Lower leg skin (tissue), 4 donors: ENCODE measurements at regions not wholly inside any gene's neighbourhood (a gene's known extent, or its start where the extent isn't known, plus 50 kb on each side); places are given as distances from the start of the nearest gene placed in this dataset.

Experiments
- DNase-seq, 2 donors: peaks; one replicate each; pipeline ENCODE4 v3.0.0-alpha.2; 2019; ENCODE audit warnings: low spot score in 2 of 2
- H3K4me3 ChIP-seq: fragments of 200-600 bp; sonication (generic); 2 replicates; pipeline ENCODE4 v1.5.1; 2017; ENCODE audit warnings: mild to moderate bottlenecking, low read depth; ENCODE audit not compliant: poor library complexity, severe bottlenecking
- CTCF ChIP-seq, 3 donors: fragments of 450-650 bp; IDR thresholded peaks; one replicate each; pipeline ENCODE4 v1.5.1; 2016; ENCODE audit warnings: antibody characterized with exemption in 3 of 3, mild to moderate bottlenecking in 3 of 3, moderate library complexity in 2 of 3
- POLR2A ChIP-seq, 2 donors: fragments of 450-650 bp; IDR thresholded peaks; one replicate each; pipeline ENCODE4 v1.6.1; 2016 to 2017; ENCODE audit warnings: antibody characterized with exemption in 2 of 2, mild to moderate bottlenecking in 1 of 2, moderate library complexity in 1 of 2
- WGBS, 2 donors: methylation state at CpG; one replicate each; pipeline ENCODE4 v1.1.5; 2018; 5-methylcytosine and 5-hydroxymethylcytosine counted together
- intact Hi-C: fragments of 100-400 bp; cut with DNase I; formaldehyde crosslinking; loops from one replicate; pipeline ENCODE4 v1.15.0; 2023; ENCODE audit warnings: low total_unique reads

- H3K4me3 ChIP-seq = no peak overlapping the region
- intact Hi-C loops = loop anchor here (10.0 kb wide), 1 partner anchor 82 kb away; a partner anchor contains a TSS
- TF ChIP-seq CTCF (IDR thresholded peaks at IDR 0.05) = no peak
- no peak for TF ChIP-seq POLR2A (IDR thresholded peaks at IDR 0.05)
- 93% methylated on average over 14 of the region's 14 CpGs for WGBS, 2 donors
- no peak for DNase-seq
Measured at GRCh38 chr6:27812805-27813492, 99.2 kb downstream of the OR2B2 start.

GRCh38 chr6:27812078-27812804 is 100.0 kb downstream of the OR2B2 start:
- no peak overlapping the region for H3K4me3 ChIP-seq
- intact Hi-C loops = loop anchor here (10.0 kb wide), 1 partner anchor 83 kb away; a partner anchor contains a TSS
- DNase-seq = no peak
- TF ChIP-seq CTCF (IDR thresholded peaks at IDR 0.05) (no peak), POLR2A (IDR thresholded peaks at IDR 0.05) (no peak)
- WGBS, 2 donors = 85 to 86% methylated on average over 6 of the region's 6 CpGs

GRCh38 chr6:27811451-27811772 is 100.8 kb downstream of the OR2B2 start:
- intact Hi-C loops = loop anchor here (10.0 kb wide), 1 partner anchor 83 kb away; a partner anchor contains a TSS
- no peak overlapping the region for H3K4me3 ChIP-seq
- no peak for TF ChIP-seq CTCF (IDR thresholded peaks at IDR 0.05)
- no peak for TF ChIP-seq POLR2A (IDR thresholded peaks at IDR 0.05)

GRCh38 chr6:27810768-27811450 is 101.3 kb downstream of the OR2B2 start:
- TF ChIP-seq CTCF (IDR thresholded peaks at IDR 0.05) (no peak), POLR2A (IDR thresholded peaks at IDR 0.05) (no peak)
- no peak overlapping the region for H3K4me3 ChIP-seq
- 25 to 35% methylated on average over 11 of the region's 11 CpGs for WGBS, 2 donors
- DNase-seq = no peak
- intact Hi-C loops = loop anchor here (10.0 kb wide), 1 partner anchor 84 kb away; a partner anchor contains a TSS

More at GRCh38 chr6:27811451-27811772, 100.8 kb downstream of the OR2B2 start:
- no peak for DNase-seq

- intact Hi-C loops = loop anchor here (10.0 kb wide), 1 partner anchor 85 kb away; a partner anchor contains a TSS
- H3K4me3 ChIP-seq = peak overlapping the region; percentile 44
- peak in 1 of 2 donors; percentile 72 for TF ChIP-seq POLR2A (IDR thresholded peaks at IDR 0.05)
- no peak for TF ChIP-seq CTCF (IDR thresholded peaks at IDR 0.05)
- WGBS, 2 donors = 1 to 2% methylated on average over 36 to 46 of the region's 51 CpGs
- peak; percentile 80 to 95 for DNase-seq
Measured at GRCh38 chr6:27809939-27810767, 102.0 kb downstream of the OR2B2 start.
